ENCODE measurements at regions not wholly inside any gene's neighbourhood (a gene's known extent, or its start where the extent isn't known, plus 50 kb on each side); places are given as distances from the start of the nearest gene placed in this dataset.

- TF ChIP-seq EZH2 (IDR thresholded peaks at IDR 0.05; ENCODE audit: borderline replicate concordance) (no peak), CTCF (IDR thresholded peaks at IDR 0.05; ENCODE audit: poor library complexity) (no peak)
Observed at GRCh38 chr3:95615592-95616310, 1198.6 kb upstream of the EPHA6 start.
